ENCODE measurements at regions not wholly inside any gene's neighbourhood (a gene's known extent, or its start where the extent isn't known, plus 50 kb on each side); places are given as distances from the start of the nearest gene placed in this dataset.

- FAIRE-seq: no peak
- CTCF ChIA-PET: interaction anchor here (1.0 kb wide), 1 partner anchor 1693 kb away, joined by 3 read pairs; no protein-coding TSS in a partner anchor
These were observed 99.9 kb downstream of the NUF2 start for GRCh38 chr1:163421701-163422100.

GRCh38 chr1:163422738-163423404 lies 101.1 kb downstream of the NUF2 start:
- Histone ChIP-seq H3K36me3 (ENCODE audit: control insufficient read depth in 2 of 2, extremely low read depth in 1 of 2, insufficient read depth in 2 of 2, low read length in 2 of 2) (no peaks in the 10 kb centered on the region), H3K27ac (ENCODE audit: insufficient read depth, low read depth, low read length) (no peak overlapping the region), H3K9me1 (replicated peaks; ENCODE audit: control insufficient read depth, extremely low read depth, insufficient read depth, low read length) (no peaks in the 10 kb centered on the region), H3K9me3 (replicated peaks; ENCODE audit: control insufficient read depth, insufficient read depth, low read length) (no peaks in the 10 kb centered on the region), H3K27me3 (ENCODE audit: control insufficient read depth in 2 of 2, insufficient read depth in 2 of 2, low read length in 2 of 2) (peaks cover 2 to 3% of the 10 kb centered on the region in 2 experiments), H3K4me1 (ENCODE audit: control insufficient read depth, extremely low read depth, insufficient read depth, low read length) (no peaks in the 10 kb centered on the region), H4K20me1 (replicated peaks; ENCODE audit: control insufficient read depth, extremely low read depth, insufficient read depth, low read length) (no peaks in the 10 kb centered on the region), H3K9ac (replicated peaks; ENCODE audit: extremely low read depth, insufficient read depth, low read length) (no peak overlapping the region), H2AFZ (ENCODE audit: low read depth, low read length) (no peak overlapping the region), H3K4me2 (ENCODE audit: insufficient read depth, low read length) (no peak overlapping the region), H3K4me3 (replicated peaks in 1 of 3; ENCODE audit: insufficient read depth in 1 of 3, low read depth in 1 of 3, low read length in 3 of 3) (no peak overlapping the region), H3K79me2 (ENCODE audit: control insufficient read depth, insufficient read depth, low read length) (no peaks in the 10 kb centered on the region)
- DNase-seq (ENCODE audit: low read depth, low spot score): no peak
- no TSS peak for BruUV-seq (replicated peaks)
- POLR2A ChIA-PET: no interaction called here
- TF ChIP-seq FOS (IDR thresholded peaks at IDR 0.05; ENCODE audit: borderline replicate concordance, insufficient read depth, low read length): no peak
- TF ChIP-seq JUN (IDR thresholded peaks at IDR 0.05; ENCODE audit: borderline replicate concordance, insufficient read depth, insufficient read length, low read depth): no peak
- no peak for TF ChIP-seq GATA2 (IDR thresholded peaks at IDR 0.05; ENCODE audit: insufficient read depth, insufficient read length, low read depth, low read length)
- no peak for TF ChIP-seq EZH2 (IDR thresholded peaks at IDR 0.05; ENCODE audit: borderline replicate concordance, low read depth, low read length, severe bottlenecking)
- TF ChIP-seq, protein P1, sequence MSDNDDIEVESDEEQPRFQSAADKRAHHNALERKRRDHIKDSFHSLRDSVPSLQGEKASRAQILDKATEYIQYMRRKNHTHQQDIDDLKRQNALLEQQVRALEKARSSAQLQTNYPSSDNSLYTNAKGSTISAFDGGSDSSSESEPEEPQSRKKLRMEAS (IDR thresholded peaks at IDR 0.05; ENCODE audit: insufficient read depth, insufficient read length): no peak
- TF ChIP-seq POLR2A (IDR thresholded peaks at IDR 0.05; ENCODE audit: low read depth, low read length): no peak
- TF ChIP-seq CTCF (IDR thresholded peaks at IDR 0.05; ENCODE audit: extremely low read depth in 1 of 2, insufficient read depth in 1 of 2, low read depth in 1 of 2, low read length in 2 of 2): no peak
- TF ChIP-seq MYC (IDR thresholded peaks at IDR 0.05; ENCODE audit: low read depth, low read length): no peak
- TF ChIP-seq POLR2AphosphoS5 (IDR thresholded peaks at IDR 0.05; ENCODE audit: insufficient read depth, low read depth, low read length): no peak
- CTCF ChIA-PET: no interaction called here
- dilution Hi-C loops (cut with MboI; ENCODE audit: extremely low pct_ligation_motif_present, low sequenced_read_pairs): no loop called here
- intact Hi-C loops (cut with micrococcal nuclease): no loop called here
- FAIRE-seq: no peak

More at GRCh38 chr1:163421701-163422100, 99.9 kb downstream of the NUF2 start:
- Histone ChIP-seq H3K9me1 (replicated peaks; ENCODE audit: control insufficient read depth, extremely low read depth, insufficient read depth, low read length) (no peaks in the 10 kb centered on the region), H3K4me1 (ENCODE audit: control insufficient read depth, extremely low read depth, insufficient read depth, low read length) (no peaks in the 10 kb centered on the region), H3K4me3 (replicated peaks in 1 of 3; ENCODE audit: insufficient read depth in 1 of 3, low read depth in 1 of 3, low read length in 3 of 3) (no peak overlapping the region), H3K4me2 (ENCODE audit: insufficient read depth, low read length) (no peak overlapping the region), H2AFZ (ENCODE audit: low read depth, low read length) (no peak overlapping the region), H3K36me3 (ENCODE audit: control insufficient read depth in 2 of 2, extremely low read depth in 1 of 2, insufficient read depth in 2 of 2, low read length in 2 of 2) (no peaks in the 10 kb centered on the region), H4K20me1 (replicated peaks; ENCODE audit: control insufficient read depth, extremely low read depth, insufficient read depth, low read length) (no peaks in the 10 kb centered on the region), H3K9me3 (replicated peaks; ENCODE audit: control insufficient read depth, insufficient read depth, low read length) (no peaks in the 10 kb centered on the region), H3K27me3 (ENCODE audit: control insufficient read depth in 2 of 2, insufficient read depth in 2 of 2, low read length in 2 of 2) (peaks cover 0 to 3% of the 10 kb centered on the region in 2 experiments), H3K27ac (ENCODE audit: insufficient read depth, low read depth, low read length) (no peak overlapping the region), H3K9ac (replicated peaks; ENCODE audit: extremely low read depth, insufficient read depth, low read length) (no peak overlapping the region), H3K79me2 (ENCODE audit: control insufficient read depth, insufficient read depth, low read length) (no peaks in the 10 kb centered on the region)
- intact Hi-C loops (cut with micrococcal nuclease) (no loop called here), dilution Hi-C loops (cut with MboI; ENCODE audit: extremely low pct_ligation_motif_present, low sequenced_read_pairs) (no loop called here)
- POLR2A ChIA-PET: no interaction called here
- no peak for DNase-seq (ENCODE audit: low read depth, low spot score)
- TF ChIP-seq JUN (IDR thresholded peaks at IDR 0.05; ENCODE audit: borderline replicate concordance, insufficient read depth, insufficient read length, low read depth) (no peak), MYC (IDR thresholded peaks at IDR 0.05; ENCODE audit: low read depth, low read length) (no peak), POLR2A (IDR thresholded peaks at IDR 0.05; ENCODE audit: low read depth, low read length) (no peak), GATA2 (IDR thresholded peaks at IDR 0.05; ENCODE audit: insufficient read depth, insufficient read length, low read depth, low read length) (no peak), POLR2AphosphoS5 (IDR thresholded peaks at IDR 0.05; ENCODE audit: insufficient read depth, low read depth, low read length) (no peak)
- TF ChIP-seq, protein P1 (IDR thresholded peaks at IDR 0.05; ENCODE audit: insufficient read depth, insufficient read length): no peak
- BruUV-seq (replicated peaks): no TSS peak
